WTC11 (cell line): ENCODE measurements at regions not wholly inside any gene's neighbourhood (a gene's known extent, or its start where the extent isn't known, plus 50 kb on each side); places are given as distances from the start of the nearest gene placed in this dataset.

ENCODE experiments used
- ATAC-seq: fragments of 200-7000 bp; cut with Tn5 transposase; 2 replicates; pipeline ENCODE4 v1.10.0; 2021; ENCODE audit warnings: mild to moderate bottlenecking, moderate library complexity
- CTCF ChIA-PET: fragments of 300-600 bp; sonication (Branson Sonifier 250); formaldehyde crosslinking; loops from one replicate; lab custom pipeline; 2021; ENCODE audit warnings: antibody characterized with exemption; lab: Charles Lee
- POLR2A ChIA-PET: fragments of 350-600 bp; sonication (Branson Sonifier 250); formaldehyde crosslinking; loops from one replicate; lab custom pipeline; 2021; ENCODE audit warnings: antibody characterized with exemption; lab: Charles Lee
- DNase-seq: peaks from one replicate; pipeline ENCODE4 v3.0.0; 2021; ENCODE audit warnings: low spot score
- H3K27ac Mint-ChIP-seq: 2 replicates; pipeline ENCODE4 v1.8.0; 2021; ENCODE audit warnings: mixed read lengths
- H3K27me3 Mint-ChIP-seq: 2 replicates; pipeline ENCODE4 v1.8.0; 2021; ENCODE audit warnings: low read depth, mild to moderate bottlenecking, moderate library complexity, mixed read lengths
- H3K36me3 Mint-ChIP-seq: 2 replicates; pipeline ENCODE4 v1.8.0; 2021; ENCODE audit warnings: mixed read lengths
- H3K4me1 Mint-ChIP-seq: 2 replicates; pipeline ENCODE4 v1.8.0; 2022; ENCODE audit warnings: mixed read lengths
- H3K4me3 Mint-ChIP-seq: 2 replicates; pipeline ENCODE4 v1.8.0; 2021; ENCODE audit warnings: mild to moderate bottlenecking, moderate library complexity, mixed read lengths
- H3K9me3 Mint-ChIP-seq: 2 replicates; pipeline ENCODE4 v1.8.0; 2021; ENCODE audit warnings: mixed read lengths
- FOXK1 ChIP-seq: sonication (generic); formaldehyde crosslinking; IDR thresholded peaks from 2 replicates; pipeline ENCODE4 v1.8.0; 2022; ENCODE audit warnings: mild to moderate bottlenecking, moderate library complexity, missing genetic modification reagents
- KAT7 ChIP-seq: sonication (generic); formaldehyde crosslinking; IDR thresholded peaks from 2 replicates; pipeline ENCODE4 v1.8.1; 2023; ENCODE audit warnings: missing genetic modification reagents, mild to moderate bottlenecking, borderline replicate concordance
- NFATC4 ChIP-seq: fragments of 250-450 bp; sonication (Bioruptor Pico); IDR thresholded peaks from 2 replicates; pipeline ENCODE4 v1.9.0; 2021; ENCODE audit warnings: mild to moderate bottlenecking
- NFYB ChIP-seq: sonication (generic); formaldehyde crosslinking; conservative IDR thresholded peaks from 2 replicates; pipeline ENCODE4 v1.8.0; 2022; ENCODE audit warnings: low read depth, missing genetic modification reagents
- PRRX2 ChIP-seq: fragments of 250-450 bp; sonication (Bioruptor Pico); IDR thresholded peaks from 2 replicates; pipeline ENCODE4 v1.8.0; 2021; ENCODE audit warnings: mild to moderate bottlenecking
- RELA ChIP-seq: sonication (generic); formaldehyde crosslinking; IDR thresholded peaks from 2 replicates; pipeline ENCODE4 v1.8.1; 2022; ENCODE audit warnings: missing genetic modification reagents, mild to moderate bottlenecking, borderline replicate concordance
- RORB ChIP-seq: fragments of 250-450 bp; sonication (Bioruptor Pico); IDR thresholded peaks from 2 replicates; pipeline ENCODE4 v1.9.0; 2021; ENCODE audit warnings: mild to moderate bottlenecking
- SMAD4 ChIP-seq: sonication (generic); formaldehyde crosslinking; IDR thresholded peaks from 2 replicates; pipeline ENCODE4 v1.8.0; 2022; ENCODE audit warnings: mild to moderate bottlenecking, missing genetic modification reagents
- TEAD4 ChIP-seq: sonication (generic); formaldehyde crosslinking; IDR thresholded peaks from 2 replicates; pipeline ENCODE4 v1.8.0; 2022; ENCODE audit warnings: mild to moderate bottlenecking, missing genetic modification reagents
- ZNF396 ChIP-seq: fragments of 250-450 bp; sonication (Bioruptor Pico); IDR thresholded peaks from 2 replicates; pipeline ENCODE4 v1.8.0; 2021; ENCODE audit warnings: mild to moderate bottlenecking, moderate library complexity, borderline replicate concordance
- ZNF416 ChIP-seq: fragments of 250-450 bp; sonication (Bioruptor Pico); IDR thresholded peaks from 2 replicates; pipeline ENCODE4 v1.9.0; 2021; ENCODE audit warnings: mild to moderate bottlenecking, inconsistent platforms
- TF ChIP-seq, protein P1 (sequence below): sonication (generic); formaldehyde crosslinking; IDR thresholded peaks from 2 replicates; pipeline ENCODE4 v1.8.1; 2023; ENCODE audit warnings: mild to moderate bottlenecking, missing genetic modification reagents
- TF ChIP-seq, protein P2 (sequence below): sonication (generic); formaldehyde crosslinking; IDR thresholded peaks from 2 replicates; pipeline ENCODE4 v1.8.1; 2023; ENCODE audit warnings: mild to moderate bottlenecking, missing genetic modification reagents, borderline replicate concordance
- TF ChIP-seq, protein P3 (sequence below): fragments of 250-450 bp; sonication (Bioruptor Pico); IDR thresholded peaks from 2 replicates; pipeline ENCODE4 v1.9.0; 2021; ENCODE audit warnings: mild to moderate bottlenecking, borderline replicate concordance
- TF ChIP-seq, protein P4 (sequence below): sonication (generic); formaldehyde crosslinking; IDR thresholded peaks from 2 replicates; pipeline ENCODE4 v1.8.1; 2022; ENCODE audit warnings: low read depth, mild to moderate bottlenecking, moderate library complexity, missing genetic modification reagents, borderline replicate concordance
- TF ChIP-seq, protein P5 (sequence below): sonication (generic); formaldehyde crosslinking; IDR thresholded peaks from 2 replicates; pipeline ENCODE4 v1.8.0; 2023; ENCODE audit warnings: missing genetic modification reagents, mild to moderate bottlenecking, borderline replicate concordance
- TF ChIP-seq, protein P6 (sequence below): sonication (generic); formaldehyde crosslinking; IDR thresholded peaks from 2 replicates; pipeline ENCODE4 v1.8.1; 2023; ENCODE audit warnings: mild to moderate bottlenecking, missing genetic modification reagents

DNA sequence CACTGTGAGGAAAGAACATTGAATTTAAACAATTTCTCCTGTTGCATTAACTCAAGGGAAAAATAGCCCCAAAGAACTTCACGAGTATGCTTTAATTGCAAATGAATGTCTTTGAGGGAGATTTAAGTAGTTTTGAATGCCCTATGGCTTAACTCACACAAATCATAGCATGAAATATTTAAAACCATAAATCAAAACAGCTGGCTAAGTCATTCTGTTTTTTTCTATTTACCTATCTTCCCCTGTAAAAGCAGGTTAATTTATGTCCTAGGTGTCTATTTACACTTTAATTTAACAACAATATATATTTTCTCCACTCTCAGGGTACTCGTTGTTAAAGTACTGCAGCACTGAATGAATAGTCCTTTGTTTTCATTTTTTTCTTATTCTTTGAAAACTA lies 118.8 kb upstream of the PIEZO2 start:
- H3K27me3 Mint-ChIP-seq: no peaks in the 10 kb centered on the region; the same call in 1 of the 2 replicates
- ATAC-seq (no peak), DNase-seq (no peak)
- H3K36me3 Mint-ChIP-seq: peaks cover 18% of the 10 kb centered on the region
- TF ChIP-seq FOXK1 (CRISPR knock-in tag): no peak
- TF ChIP-seq NFATC4 (CRISPR knock-in tag): no peak
- no peak for TF ChIP-seq TEAD4
- TF ChIP-seq, protein P1, sequence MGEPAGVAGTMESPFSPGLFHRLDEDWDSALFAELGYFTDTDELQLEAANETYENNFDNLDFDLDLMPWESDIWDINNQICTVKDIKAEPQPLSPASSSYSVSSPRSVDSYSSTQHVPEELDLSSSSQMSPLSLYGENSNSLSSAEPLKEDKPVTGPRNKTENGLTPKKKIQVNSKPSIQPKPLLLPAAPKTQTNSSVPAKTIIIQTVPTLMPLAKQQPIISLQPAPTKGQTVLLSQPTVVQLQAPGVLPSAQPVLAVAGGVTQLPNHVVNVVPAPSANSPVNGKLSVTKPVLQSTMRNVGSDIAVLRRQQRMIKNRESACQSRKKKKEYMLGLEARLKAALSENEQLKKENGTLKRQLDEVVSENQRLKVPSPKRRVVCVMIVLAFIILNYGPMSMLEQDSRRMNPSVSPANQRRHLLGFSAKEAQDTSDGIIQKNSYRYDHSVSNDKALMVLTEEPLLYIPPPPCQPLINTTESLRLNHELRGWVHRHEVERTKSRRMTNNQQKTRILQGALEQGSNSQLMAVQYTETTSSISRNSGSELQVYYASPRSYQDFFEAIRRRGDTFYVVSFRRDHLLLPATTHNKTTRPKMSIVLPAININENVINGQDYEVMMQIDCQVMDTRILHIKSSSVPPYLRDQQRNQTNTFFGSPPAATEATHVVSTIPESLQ (CRISPR knock-in tag): no peak
- TF ChIP-seq RELA (CRISPR knock-in tag): no peak
- TF ChIP-seq, protein P2, sequence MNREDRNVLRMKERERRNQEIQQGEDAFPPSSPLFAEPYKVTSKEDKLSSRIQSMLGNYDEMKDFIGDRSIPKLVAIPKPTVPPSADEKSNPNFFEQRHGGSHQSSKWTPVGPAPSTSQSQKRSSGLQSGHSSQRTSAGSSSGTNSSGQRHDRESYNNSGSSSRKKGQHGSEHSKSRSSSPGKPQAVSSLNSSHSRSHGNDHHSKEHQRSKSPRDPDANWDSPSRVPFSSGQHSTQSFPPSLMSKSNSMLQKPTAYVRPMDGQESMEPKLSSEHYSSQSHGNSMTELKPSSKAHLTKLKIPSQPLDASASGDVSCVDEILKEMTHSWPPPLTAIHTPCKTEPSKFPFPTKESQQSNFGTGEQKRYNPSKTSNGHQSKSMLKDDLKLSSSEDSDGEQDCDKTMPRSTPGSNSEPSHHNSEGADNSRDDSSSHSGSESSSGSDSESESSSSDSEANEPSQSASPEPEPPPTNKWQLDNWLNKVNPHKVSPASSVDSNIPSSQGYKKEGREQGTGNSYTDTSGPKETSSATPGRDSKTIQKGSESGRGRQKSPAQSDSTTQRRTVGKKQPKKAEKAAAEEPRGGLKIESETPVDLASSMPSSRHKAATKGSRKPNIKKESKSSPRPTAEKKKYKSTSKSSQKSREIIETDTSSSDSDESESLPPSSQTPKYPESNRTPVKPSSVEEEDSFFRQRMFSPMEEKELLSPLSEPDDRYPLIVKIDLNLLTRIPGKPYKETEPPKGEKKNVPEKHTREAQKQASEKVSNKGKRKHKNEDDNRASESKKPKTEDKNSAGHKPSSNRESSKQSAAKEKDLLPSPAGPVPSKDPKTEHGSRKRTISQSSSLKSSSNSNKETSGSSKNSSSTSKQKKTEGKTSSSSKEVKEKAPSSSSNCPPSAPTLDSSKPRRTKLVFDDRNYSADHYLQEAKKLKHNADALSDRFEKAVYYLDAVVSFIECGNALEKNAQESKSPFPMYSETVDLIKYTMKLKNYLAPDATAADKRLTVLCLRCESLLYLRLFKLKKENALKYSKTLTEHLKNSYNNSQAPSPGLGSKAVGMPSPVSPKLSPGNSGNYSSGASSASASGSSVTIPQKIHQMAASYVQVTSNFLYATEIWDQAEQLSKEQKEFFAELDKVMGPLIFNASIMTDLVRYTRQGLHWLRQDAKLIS (CRISPR knock-in tag): no peak
- TF ChIP-seq KAT7 (CRISPR knock-in tag): no peak
- TF ChIP-seq, protein P3, sequence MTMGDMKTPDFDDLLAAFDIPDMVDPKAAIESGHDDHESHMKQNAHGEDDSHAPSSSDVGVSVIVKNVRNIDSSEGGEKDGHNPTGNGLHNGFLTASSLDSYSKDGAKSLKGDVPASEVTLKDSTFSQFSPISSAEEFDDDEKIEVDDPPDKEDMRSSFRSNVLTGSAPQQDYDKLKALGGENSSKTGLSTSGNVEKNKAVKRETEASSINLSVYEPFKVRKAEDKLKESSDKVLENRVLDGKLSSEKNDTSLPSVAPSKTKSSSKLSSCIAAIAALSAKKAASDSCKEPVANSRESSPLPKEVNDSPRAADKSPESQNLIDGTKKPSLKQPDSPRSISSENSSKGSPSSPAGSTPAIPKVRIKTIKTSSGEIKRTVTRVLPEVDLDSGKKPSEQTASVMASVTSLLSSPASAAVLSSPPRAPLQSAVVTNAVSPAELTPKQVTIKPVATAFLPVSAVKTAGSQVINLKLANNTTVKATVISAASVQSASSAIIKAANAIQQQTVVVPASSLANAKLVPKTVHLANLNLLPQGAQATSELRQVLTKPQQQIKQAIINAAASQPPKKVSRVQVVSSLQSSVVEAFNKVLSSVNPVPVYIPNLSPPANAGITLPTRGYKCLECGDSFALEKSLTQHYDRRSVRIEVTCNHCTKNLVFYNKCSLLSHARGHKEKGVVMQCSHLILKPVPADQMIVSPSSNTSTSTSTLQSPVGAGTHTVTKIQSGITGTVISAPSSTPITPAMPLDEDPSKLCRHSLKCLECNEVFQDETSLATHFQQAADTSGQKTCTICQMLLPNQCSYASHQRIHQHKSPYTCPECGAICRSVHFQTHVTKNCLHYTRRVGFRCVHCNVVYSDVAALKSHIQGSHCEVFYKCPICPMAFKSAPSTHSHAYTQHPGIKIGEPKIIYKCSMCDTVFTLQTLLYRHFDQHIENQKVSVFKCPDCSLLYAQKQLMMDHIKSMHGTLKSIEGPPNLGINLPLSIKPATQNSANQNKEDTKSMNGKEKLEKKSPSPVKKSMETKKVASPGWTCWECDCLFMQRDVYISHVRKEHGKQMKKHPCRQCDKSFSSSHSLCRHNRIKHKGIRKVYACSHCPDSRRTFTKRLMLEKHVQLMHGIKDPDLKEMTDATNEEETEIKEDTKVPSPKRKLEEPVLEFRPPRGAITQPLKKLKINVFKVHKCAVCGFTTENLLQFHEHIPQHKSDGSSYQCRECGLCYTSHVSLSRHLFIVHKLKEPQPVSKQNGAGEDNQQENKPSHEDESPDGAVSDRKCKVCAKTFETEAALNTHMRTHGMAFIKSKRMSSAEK: no peak
- peaks cover 2% of the 10 kb centered on the region; the same call in 1 of the 2 replicates for H3K4me1 Mint-ChIP-seq
- POLR2A ChIA-PET: no interaction called here
- CTCF ChIA-PET: no interaction called here
- no peak overlapping the region for H3K4me3 Mint-ChIP-seq
- peaks cover 29% of the 10 kb centered on the region for H3K9me3 Mint-ChIP-seq
- no peak overlapping the region for H3K27ac Mint-ChIP-seq

DNA sequence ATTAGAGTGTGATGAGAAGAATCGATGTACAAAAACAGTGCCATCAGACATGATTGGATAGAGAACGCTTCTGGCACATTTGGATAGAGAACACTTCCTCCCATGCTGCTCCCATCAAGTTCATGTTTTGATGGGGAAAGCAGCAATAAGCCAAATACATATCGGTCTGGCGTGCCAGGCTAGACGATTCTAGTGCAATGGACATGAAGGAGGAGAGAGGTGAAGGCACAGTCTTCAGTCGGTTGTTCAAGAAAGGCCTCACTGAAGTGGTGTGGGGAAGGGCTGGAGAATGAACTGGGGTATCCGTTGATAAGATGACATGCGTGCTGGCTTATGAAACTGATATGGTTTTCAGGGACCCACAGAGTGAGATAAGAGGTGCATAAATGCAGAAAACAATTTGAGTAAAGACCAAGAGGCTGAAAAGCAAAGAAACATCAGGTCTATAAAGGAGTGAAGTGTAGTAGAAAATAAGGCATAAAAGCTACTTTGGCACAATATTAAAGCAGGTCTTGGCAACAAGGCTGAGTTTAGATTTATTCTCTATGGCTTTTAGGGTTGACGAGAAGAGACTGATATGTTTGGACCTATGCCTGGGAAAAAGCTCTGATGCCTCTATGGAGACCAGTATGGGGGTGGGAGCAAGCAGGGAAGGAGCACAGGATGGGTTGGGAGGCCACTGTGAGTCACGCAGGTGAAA lies 117.6 kb upstream of the PIEZO2 start:
- DNase-seq: no peak
- POLR2A ChIA-PET: no interaction called here
- CTCF ChIA-PET: no interaction called here
- Mint-ChIP-seq H3K27ac (no peak overlapping the region), H3K27me3 (no peaks in the 10 kb centered on the region; the same call in 1 of the 2 replicates), H3K4me3 (no peak overlapping the region), H3K4me1 (peaks cover 3% of the 10 kb centered on the region; the same call in 1 of the 2 replicates), H3K36me3 (peaks cover 23% of the 10 kb centered on the region), H3K9me3 (peaks cover 34% of the 10 kb centered on the region)
- ATAC-seq: no peak
- TF ChIP-seq NFYB (CRISPR knock-in tag) (no peak), ZNF396 (CRISPR knock-in tag) (no peak), SMAD4 (CRISPR knock-in tag) (no peak), ZNF416 (CRISPR knock-in tag) (no peak), PRRX2 (no peak), RORB (no peak)
- TF ChIP-seq, protein P4, sequence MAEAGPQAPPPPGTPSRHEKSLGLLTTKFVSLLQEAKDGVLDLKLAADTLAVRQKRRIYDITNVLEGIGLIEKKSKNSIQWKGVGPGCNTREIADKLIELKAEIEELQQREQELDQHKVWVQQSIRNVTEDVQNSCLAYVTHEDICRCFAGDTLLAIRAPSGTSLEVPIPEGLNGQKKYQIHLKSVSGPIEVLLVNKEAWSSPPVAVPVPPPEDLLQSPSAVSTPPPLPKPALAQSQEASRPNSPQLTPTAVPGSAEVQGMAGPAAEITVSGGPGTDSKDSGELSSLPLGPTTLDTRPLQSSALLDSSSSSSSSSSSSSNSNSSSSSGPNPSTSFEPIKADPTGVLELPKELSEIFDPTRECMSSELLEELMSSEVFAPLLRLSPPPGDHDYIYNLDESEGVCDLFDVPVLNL: no peak
- TF ChIP-seq, protein P5, sequence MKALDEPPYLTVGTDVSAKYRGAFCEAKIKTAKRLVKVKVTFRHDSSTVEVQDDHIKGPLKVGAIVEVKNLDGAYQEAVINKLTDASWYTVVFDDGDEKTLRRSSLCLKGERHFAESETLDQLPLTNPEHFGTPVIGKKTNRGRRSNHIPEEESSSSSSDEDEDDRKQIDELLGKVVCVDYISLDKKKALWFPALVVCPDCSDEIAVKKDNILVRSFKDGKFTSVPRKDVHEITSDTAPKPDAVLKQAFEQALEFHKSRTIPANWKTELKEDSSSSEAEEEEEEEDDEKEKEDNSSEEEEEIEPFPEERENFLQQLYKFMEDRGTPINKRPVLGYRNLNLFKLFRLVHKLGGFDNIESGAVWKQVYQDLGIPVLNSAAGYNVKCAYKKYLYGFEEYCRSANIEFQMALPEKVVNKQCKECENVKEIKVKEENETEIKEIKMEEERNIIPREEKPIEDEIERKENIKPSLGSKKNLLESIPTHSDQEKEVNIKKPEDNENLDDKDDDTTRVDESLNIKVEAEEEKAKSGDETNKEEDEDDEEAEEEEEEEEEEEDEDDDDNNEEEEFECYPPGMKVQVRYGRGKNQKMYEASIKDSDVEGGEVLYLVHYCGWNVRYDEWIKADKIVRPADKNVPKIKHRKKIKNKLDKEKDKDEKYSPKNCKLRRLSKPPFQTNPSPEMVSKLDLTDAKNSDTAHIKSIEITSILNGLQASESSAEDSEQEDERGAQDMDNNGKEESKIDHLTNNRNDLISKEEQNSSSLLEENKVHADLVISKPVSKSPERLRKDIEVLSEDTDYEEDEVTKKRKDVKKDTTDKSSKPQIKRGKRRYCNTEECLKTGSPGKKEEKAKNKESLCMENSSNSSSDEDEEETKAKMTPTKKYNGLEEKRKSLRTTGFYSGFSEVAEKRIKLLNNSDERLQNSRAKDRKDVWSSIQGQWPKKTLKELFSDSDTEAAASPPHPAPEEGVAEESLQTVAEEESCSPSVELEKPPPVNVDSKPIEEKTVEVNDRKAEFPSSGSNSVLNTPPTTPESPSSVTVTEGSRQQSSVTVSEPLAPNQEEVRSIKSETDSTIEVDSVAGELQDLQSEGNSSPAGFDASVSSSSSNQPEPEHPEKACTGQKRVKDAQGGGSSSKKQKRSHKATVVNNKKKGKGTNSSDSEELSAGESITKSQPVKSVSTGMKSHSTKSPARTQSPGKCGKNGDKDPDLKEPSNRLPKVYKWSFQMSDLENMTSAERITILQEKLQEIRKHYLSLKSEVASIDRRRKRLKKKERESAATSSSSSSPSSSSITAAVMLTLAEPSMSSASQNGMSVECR (CRISPR knock-in tag): no peak
- TF ChIP-seq, protein P6, sequence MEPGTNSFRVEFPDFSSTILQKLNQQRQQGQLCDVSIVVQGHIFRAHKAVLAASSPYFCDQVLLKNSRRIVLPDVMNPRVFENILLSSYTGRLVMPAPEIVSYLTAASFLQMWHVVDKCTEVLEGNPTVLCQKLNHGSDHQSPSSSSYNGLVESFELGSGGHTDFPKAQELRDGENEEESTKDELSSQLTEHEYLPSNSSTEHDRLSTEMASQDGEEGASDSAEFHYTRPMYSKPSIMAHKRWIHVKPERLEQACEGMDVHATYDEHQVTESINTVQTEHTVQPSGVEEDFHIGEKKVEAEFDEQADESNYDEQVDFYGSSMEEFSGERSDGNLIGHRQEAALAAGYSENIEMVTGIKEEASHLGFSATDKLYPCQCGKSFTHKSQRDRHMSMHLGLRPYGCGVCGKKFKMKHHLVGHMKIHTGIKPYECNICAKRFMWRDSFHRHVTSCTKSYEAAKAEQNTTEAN (CRISPR knock-in tag): no peak
